Right renal cortex interstitium (tissue), 3 donors: ENCODE measurements at regions not wholly inside any gene's neighbourhood (a gene's known extent, or its start where the extent isn't known, plus 50 kb on each side); places are given as distances from the start of the nearest gene placed in this dataset.

Source experiments
- DNase-seq, 3 donors: peaks; one replicate each; pipeline ENCODE4 v3.0.0-alpha.2; 2013; ENCODE audit warnings: low read depth in 3 of 3, low spot score in 2 of 3

DNA sequence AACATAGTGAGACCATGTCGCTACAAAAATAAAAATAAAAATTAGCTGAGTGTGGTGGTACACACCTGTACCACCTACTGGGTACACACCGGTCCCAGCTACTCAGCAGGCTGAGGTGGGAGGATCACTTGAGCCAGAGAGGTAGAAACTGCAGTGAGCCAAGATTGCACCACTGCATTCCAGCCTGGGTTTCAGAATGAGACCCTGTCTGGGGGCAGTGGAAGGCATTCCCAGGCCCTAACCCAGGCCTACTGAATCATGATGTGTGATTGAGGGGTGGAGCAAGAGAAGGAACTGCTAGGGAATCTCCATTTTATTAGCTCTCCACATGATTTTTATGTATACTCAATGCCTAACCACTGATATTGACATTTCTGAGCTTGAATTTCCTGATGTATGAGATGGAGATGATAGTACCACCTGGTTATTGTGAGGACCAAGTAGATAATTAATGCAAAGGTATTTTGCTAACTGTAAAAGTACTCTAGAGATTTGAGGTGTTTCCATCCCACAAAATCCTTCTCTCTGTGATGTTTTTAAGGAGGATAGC, 169.5 kb upstream of the UMPS start:
- DNase-seq: no peak

DNA sequence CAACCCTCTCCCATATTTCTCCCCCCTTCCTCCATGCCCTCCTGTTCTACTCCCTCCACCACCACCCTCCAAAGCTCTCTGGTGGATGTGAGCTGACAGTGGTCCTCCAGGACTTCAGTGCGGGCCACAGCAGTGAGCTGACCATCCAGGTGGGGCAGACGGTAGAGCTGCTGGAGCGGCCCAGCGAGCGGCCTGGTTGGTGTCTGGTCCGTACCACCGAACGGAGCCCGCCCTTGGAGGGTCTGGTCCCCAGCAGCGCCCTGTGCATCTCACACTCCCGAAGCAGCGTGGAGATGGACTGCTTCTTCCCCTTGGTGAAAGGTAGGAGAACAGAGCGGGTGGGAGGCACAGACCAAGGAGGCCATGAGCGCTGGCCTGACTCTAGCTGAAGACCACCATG, 167.5 kb upstream of the UMPS start:
- no peak for DNase-seq

DNA sequence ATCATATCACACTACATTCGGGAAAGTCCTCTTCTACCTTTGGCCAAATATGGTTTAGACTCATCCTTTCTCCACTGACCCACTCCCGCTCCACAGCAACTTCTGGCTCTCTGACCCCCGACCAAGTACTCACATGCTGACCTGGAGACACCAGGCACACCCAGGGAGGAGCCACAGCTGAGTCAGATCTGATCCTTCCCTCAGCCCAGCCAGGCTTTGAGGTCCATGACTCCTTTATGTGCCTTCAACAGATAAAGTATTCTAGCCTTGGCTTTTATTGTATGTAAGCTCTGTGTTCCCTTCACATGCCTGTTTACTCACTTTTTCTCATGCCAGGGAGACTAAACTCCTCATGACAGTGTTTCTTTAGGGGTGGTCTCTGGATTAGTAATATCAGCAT, 166.9 kb upstream of the UMPS start:
- no peak for DNase-seq

DNA sequence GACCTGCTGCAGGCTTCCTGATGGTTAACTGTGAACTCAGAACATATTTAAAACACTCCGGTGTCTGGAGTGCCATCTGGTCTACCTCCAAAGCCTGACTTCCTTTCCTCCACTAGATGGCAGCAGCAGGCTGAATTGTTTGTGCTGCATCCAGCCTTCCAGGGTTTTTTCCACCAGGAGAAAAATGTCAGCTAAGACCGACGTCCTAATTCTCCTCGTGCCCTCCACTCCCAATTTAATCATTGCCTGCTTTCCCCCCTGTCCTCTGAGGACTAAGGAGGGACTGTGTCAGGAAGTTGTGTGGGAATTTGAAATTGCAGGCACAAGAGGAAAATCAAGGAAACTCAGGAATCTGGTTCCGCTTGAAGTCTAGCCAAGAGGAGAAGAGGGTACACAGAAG, 165.2 kb upstream of the UMPS start:
- DNase-seq: peak in 2 of 3 donors; percentile 73 to 77

DNA sequence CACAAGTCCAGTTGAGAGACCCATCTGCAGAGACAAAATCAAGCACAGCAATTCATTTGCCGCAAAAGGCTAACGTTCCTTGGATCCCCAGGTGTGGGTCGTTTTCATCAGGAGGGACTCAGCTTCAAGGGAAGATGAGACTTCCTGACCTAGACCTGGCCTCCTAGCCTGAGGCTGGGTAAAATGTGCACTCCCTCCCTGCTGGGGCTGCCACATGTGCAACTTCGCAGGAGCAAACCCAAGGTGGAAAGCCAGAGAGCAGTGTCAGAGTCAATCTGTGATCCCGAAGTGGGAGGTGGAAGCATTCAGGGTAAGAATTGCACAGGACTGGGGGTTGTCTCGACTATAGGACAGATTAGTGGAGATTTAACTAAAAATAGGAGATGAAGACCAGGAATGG, 164.7 kb upstream of the UMPS start:
- DNase-seq: no peak

DNA sequence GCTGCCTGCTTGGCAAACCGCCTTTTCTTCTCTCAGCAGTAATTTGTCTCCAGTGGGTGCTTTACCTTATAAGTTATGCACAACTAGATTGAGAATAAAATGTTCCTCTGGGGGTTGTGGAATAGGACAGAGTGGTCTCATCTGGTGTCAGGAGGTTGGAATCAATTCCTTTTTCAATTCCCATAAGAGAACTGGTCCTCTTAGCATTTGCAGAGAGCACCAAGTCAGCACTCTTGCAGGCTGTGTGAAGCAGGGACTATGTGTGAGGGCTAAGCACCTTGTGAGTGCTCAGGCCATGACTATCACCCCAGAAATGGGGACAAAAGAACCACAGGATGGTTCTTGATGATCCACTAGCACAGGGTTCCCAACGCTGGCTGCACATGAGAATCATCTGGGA, 163.6 kb upstream of the UMPS start:
- no peak for DNase-seq

DNA sequence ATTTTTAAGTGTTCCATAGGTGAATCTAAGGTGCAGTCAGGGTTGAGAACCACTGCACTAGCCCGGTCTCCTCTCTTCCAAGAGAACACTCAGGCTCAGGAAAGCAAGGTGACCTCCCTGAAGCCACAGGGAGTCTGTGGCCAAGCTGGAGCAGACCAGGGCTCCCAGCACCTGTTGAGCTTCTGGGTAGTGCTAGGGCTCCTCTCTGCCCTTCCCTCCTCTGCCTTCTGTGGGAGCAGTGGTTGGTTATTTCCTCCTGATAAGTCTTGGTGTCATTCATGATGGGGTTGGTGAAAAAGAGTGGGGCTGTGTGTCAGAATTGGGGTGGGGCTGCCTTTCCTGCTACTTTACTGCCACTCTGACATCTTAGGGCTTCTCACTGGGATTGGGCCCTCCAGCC, 163.1 kb upstream of the UMPS start:
- no peak for DNase-seq

DNA sequence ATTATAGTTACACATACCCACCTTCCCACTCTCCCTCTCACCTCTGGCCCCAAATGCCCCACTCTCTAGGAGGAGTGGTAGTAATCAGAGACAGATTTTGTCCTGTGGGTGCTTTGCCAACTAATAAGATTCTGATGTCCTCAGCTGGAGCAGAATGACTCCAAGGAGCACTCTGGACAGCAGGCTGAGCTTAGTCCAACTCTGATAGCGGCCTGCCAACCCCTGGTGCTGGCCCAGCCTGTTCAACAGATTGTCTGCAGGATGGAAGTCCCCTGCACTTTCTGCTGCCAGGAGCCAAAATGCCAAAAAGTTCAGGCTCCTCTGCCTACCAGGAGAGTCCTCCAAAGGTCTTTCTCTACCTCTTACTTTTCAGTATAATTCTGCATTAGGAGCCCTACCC, 160.5 kb upstream of the UMPS start:
- no peak for DNase-seq

DNA sequence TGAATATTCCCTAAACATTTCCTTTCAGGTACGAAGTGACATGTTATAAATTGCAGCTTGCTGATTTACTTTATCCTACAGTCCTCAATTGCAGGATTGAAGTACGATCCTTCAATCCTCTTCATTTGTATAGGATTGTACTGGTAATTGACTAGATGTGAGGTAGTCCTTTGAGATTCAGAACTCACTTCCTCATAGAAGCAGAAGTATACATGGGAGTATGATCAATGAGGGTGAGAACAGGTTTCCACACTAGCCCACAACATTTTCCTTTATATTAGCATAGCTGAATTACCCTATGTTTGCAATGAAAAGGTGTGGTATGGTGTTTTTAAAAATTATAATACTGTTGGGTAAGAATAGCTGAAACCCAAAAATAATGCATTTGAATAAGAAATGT, 160.0 kb upstream of the UMPS start:
- no peak for DNase-seq

DNA sequence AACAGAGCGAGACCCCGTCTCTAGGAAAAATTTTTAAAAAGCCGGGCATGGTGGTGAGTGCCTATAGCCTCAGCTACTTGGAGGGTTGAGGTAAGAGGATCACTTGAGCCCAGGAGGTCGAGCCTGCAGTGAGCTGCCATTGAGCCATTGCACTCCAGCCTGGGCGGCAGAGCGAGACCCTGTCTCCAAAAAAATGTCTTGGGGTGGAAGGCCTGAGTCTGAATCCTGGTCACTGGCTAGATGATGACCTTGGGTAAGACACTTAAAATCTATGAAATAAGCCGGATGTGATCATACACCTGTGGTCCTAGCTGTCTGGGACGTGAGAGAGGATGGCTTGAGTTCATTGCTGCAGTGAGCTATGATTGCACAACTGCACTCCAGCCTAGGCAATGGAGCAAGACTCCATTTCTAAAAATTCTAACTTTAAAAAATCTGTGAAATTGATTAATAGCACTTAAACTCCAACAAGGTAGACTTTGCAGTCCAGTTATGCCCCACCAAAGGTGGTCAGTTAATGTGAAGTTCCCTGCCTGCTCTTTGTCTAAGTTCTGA, 157.3 kb upstream of the UMPS start:
- no peak for DNase-seq

DNA sequence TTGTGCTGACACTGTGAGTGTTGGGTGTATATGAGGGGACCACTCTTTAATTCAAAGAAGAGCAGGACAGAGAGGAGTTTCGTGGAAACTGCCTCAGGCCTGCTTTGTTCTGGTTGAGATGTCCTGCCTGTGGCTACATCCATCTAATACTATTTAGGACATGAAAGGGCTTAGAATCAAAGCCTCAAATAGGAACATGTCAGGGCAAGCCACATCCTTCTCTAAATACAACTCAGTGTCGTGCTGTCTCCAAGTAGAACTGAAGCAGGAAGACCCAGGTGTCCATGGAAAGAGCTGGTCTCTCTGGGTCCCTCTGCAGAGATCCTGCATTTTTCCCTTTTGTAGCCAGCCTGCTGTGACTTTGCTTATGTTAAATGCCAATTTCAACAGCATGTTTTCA, 156.2 kb upstream of the UMPS start:
- no peak for DNase-seq

DNA sequence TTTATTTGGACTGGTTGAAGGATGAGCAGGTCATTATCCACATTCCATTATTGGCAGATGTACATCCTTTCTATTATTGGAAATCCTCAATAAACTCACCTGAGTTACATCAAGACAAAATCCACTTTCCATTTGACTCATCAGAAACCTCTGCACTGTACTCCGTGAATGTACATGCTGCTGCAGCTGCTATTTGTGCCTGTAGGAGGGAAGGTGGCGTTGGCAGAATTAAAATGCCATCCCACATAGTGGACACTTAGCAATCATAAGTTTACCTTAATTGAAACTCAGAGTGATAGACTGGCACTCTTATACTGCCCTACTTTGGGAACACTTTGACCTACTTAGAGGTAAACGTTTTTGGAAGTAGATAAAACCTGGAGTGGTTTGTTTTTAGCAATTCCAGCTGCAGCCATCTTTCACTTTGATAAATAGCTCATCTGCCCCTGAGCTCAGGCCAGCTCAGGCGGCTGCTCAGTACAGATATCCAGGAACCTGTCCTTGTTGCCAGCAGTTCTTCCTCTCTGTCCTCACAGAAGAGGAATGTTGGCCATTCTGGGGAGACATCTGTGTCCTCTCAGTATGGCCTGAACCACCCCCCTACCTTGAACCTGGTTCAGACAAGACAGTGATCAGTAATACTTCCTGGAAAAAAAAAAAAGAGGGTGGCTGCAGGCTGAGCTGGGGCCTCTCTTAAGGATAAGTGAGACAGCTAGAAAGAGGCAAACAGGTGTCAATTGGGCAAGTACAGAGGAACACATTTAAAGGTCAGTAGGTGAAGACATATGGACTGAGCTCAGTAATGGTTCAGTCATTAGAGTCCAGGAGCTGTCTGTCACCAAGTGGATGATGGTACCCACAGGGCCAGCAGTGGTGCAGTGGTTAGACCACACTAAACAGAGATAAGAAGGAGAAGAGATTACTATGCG, 153.4 kb upstream of the UMPS start:
- DNase-seq: no peak

DNA sequence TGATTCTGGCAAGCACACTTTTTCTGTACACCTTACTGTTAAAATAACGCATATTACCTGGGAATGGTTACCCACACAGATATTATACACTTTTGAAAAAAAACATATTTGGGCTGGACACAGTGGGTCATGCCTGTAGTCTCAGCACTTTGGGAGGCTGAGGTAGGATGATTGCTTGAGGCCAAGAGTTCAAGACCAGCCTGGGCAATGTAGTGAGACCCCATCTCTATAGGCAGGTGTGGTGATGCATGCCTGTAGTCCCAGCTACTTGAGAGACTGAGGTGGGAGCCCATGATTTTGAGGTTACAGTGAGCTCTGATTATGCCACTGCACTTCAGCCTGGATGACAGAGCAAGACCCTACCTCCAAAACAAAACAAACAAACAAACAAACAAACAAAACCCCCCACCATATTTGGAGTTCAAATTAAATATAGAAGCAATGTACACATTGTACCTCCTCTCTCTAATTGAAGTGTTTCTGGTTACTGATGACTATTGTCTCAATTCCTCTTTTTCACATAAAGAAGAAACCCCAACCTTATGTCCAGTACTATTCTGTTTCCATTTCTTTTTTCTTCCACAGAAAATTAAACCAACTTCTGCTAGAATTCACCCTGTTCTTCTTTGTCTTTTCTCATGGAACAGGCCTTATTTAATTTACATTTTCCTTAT, 152.6 kb upstream of the UMPS start:
- DNase-seq: no peak

DNA sequence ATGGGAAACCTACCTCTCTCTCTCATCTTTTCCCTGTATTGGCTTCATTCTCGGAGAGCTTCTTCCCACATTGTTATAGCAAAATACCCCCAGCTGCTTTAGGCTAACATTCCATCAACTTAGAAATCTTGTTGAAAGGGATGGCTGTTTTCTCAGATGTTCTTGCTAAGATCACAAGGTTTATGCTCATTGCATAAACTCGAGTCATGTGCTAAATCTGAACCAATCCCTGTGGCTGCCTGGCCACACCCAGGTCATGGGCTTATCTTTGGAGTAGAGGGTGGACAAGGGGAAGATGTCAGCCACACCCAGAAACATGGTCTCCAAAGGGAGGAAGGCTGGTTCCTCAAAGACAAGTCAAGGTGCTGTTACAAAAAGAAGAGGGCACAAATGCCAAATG, 150.6 kb upstream of the UMPS start:
- DNase-seq: no peak

DNA sequence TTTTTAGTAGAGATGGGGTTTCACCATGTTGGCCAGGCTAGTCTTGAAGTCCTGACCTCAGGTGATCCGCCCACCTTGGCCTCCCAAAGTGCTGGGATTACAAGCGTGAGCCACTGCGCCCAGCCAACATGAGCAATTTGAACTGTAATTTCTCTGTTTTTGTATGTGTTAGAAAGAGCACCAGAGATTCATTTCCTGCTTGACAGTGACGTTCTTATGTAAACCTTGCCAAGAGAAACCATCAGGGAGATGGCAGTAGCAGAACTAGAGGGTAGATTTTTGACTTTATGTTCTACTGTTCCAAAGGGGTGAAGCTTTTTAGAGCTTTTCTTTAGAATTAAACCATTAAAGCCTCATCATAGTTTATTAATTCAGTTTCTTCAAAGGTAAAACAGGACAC, 148.1 kb upstream of the UMPS start:
- no peak for DNase-seq

DNA sequence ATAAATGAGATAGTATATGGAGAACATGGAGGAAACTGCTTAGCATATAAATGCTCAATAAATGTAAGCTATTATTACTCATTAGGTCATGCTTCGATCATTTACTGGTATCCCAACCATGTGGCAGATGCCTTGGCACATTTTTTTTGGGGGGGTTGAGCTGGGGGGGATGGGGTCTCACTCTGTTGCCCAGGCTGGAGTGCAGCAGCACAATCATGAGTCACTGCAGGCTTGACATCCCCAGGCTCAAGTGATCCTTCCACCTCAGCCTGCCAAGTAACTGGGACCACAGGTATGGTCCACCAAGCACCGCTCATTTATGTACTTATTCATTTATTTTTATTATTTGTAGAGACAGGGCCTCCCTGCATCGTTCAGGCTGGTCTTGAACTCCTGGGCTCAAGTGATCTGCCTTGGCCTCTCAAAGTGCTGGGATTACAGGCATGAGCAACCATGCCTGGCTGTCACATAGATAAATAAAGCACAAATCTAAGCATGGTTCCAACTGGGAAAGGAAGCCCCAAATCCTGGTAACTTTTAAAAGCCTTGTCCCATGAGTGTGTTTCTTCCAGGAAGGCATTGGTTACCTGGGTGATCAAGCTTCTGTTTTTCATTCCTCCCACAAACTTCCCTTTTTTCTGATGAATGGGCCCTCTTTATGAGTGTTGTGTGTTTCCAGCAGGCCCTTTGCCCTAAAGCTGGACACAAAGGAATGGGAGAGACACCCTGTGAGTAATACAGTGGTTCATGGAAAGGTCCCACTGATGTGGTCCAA, 147.4 kb upstream of the UMPS start:
- no peak for DNase-seq

DNA sequence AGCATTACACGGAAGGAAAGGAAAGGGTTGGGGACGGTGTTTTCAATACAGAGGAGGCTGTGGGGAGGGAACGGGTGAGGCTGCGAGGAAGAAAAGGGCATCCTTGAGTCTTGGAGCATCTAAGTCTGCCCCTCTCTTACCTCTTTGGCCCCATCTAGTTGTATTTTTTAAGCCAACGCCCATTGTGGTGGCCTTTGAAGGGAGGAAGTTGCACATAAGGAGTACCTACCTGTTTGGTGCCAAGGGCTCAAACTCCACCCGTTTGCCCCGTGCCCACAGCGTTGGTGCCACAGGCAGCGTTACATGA, 146.1 kb upstream of the UMPS start:
- DNase-seq: no peak

DNA sequence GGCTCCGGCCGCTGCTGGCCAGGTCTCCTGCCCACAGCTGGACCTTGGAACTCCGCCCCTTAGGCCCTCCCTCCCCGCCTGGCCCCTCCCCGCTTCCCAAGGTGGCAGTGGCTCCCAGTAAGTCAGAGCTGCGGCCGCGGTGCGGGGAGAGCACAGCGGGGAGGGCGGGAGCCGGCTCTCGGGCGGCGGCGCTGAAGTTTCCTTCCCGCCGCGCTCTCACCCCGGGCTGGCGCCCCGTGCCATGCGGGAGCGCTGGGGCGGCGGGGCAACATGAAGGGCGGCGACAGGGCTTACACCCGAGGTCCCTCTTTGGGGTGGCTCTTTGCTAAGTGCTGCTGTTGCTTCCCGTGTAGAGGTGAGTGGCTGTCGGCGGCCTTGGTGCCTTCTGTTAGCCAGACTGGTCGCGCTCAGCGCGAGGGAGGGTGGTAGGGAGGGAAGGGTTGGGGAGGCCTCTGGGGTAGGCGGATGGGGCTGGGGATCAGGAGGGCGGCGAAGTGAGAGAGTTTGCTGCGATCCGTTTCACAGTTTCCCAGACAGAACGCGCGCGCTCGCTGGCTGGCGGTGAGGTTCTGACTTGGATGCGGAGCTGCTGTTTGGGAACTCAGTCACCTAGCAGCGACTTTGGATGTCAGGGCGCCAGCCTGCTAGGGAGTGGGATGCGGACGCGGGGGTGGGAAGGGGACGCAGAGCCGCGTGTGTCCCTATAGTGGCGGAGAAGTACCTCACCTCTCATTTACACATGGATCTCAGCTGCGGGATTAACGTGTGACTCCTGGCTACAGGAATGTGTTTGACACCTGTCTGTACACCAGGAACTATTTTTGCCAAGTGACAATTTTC, 145.5 kb upstream of the UMPS start:
- DNase-seq: peak in 2 of 3 donors; percentile 55 to 69

DNA sequence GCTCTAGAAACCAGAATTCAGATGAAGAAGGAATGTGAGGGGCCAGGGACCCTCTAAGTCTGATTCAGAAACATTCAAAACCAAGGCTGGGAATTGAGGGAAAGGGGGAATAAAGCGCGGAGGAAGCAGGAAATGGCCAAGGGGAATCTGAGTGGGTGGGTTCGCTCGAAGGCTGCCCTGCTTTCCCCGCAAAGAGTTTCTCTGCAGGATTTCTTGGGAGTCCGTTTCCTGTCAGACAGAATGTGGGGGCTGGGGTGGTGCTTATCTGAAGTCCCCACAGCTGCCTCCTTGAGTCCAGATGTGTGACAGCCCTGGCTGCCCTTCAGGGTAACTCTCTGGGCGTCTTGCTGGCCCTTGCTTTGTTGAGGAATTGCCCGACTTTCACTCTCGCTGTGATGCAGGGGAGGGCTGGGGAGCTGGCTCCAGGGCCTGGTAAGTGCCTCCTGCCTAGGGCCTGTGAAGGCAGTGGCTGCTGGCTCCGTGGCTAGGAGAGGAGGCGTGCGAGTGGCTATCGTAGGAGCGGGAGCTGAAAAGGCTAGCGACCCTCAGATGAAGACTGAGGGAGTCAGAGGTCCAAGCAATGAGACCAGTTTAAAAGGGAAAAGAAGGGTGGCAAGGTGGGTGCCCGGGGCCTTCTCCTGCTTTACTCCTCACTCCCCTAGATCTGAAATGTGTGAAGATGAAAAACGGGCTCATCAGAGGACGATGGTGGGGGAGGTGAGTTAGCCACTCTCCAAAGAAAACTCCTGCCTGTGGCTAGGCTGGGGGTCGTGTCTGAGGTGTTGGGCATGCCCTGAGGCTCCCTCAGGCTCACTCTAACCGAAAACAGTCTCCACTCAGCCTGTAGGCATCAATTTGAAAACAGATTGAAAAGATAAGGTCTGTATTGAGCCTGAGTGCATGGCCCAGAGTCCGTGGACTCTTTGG, 143.9 kb upstream of the UMPS start:
- DNase-seq: no peak
